Hematopoietic multipotent progenitor cell treated with erythropoietin and hydrocortisone succinate and interleukin-3 and kit ligand, for 17 days (in vitro differentiated cells): ENCODE measurements at regions not wholly inside any gene's neighbourhood (a gene's known extent, or its start where the extent isn't known, plus 50 kb on each side); places are given as distances from the start of the nearest gene placed in this dataset.

ENCODE experiments used
- DNase-seq: peaks from one replicate; pipeline ENCODE4 v3.0.0-alpha.2; 2015; ENCODE audit warnings: low spot score

- no peak for DNase-seq
These were observed 1063.6 kb downstream of the TBC1D22A start for GRCh38 chr22:47826016-47826415.

- no peak for DNase-seq
These were observed 1060.0 kb downstream of the TBC1D22A start for GRCh38 chr22:47822422-47822821.

GRCh38 chr22:47818496-47818895 is 1056.0 kb downstream of the TBC1D22A start:
- DNase-seq: no peak

- DNase-seq: no peak
These were observed 1054.9 kb downstream of the TBC1D22A start for GRCh38 chr22:47817380-47817779.

- DNase-seq: no peak
These were observed 1054.4 kb downstream of the TBC1D22A start for GRCh38 chr22:47816863-47817210.

GRCh38 chr22:47816121-47816862 is 1053.8 kb downstream of the TBC1D22A start:
- DNase-seq: no peak

- no peak for DNase-seq
These were observed 1052.0 kb downstream of the TBC1D22A start for GRCh38 chr22:47814474-47814873.

- no peak for DNase-seq
These were observed 1051.2 kb downstream of the TBC1D22A start for GRCh38 chr22:47813661-47814060.

GRCh38 chr22:47811971-47812370 is 1049.5 kb downstream of the TBC1D22A start:
- no peak for DNase-seq

GRCh38 chr22:47810505-47811500 is 1048.4 kb downstream of the TBC1D22A start:
- no peak for DNase-seq

- DNase-seq: no peak
These were observed 1046.6 kb downstream of the TBC1D22A start for GRCh38 chr22:47808886-47809620.

GRCh38 chr22:47808236-47808635 is 1045.8 kb downstream of the TBC1D22A start:
- DNase-seq: no peak

GRCh38 chr22:47807506-47807905 is 1045.1 kb downstream of the TBC1D22A start:
- no peak for DNase-seq

GRCh38 chr22:47806894-47807293 is 1044.4 kb downstream of the TBC1D22A start:
- no peak for DNase-seq

GRCh38 chr22:47805394-47805935 is 1043.0 kb downstream of the TBC1D22A start:
- DNase-seq: no peak

GRCh38 chr22:47804281-47804680 is 1041.8 kb downstream of the TBC1D22A start:
- no peak for DNase-seq

- no peak for DNase-seq
These were observed 1040.0 kb downstream of the TBC1D22A start for GRCh38 chr22:47802421-47802820.

- DNase-seq: no peak
These were observed 1039.2 kb downstream of the TBC1D22A start for GRCh38 chr22:47801541-47802245.

GRCh38 chr22:47798229-47798628 is 1035.8 kb downstream of the TBC1D22A start:
- DNase-seq: no peak

GRCh38 chr22:47797342-47797945 is 1035.0 kb downstream of the TBC1D22A start:
- DNase-seq: no peak
